ENCODE measurements at regions not wholly inside any gene's neighbourhood (a gene's known extent, or its start where the extent isn't known, plus 50 kb on each side); places are given as distances from the start of the nearest gene placed in this dataset.

DNA sequence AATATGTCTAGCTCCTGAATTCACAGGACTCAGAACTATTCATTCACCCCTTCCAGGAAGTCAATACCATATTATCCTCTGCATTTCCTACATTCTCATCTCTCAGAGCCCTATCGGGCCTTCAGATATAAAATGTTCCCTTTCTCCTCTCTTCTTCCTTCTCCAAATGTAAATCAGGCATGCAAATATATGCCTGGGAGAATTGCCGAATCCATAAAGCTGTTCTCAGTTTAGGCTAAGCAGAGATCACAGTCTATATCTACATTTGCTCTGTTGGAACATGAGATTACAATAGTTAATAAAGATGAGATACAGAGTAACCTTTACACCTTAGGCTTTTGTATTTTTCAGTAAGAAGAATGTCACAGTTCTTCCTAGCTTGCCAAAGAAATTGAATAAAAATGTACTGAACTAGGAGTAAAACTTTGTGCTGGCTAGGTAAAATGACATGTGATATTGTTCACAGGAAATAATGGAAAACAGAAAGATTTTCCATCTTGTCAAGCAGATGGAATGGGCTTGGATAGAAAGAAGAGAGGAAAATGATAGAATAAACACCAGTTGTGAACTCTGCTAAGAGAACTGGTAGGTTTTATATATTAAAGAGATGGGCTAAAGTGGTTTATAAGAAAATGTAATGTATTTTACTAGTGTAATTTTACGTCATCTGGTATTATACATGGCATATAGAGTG lies 161.5 kb downstream of the NRIP1 start:
- no peak overlapping the region for H3K4me3 ChIP-seq (ENCODE audit: low read depth, low read length)
- TF ChIP-seq, protein P1, sequence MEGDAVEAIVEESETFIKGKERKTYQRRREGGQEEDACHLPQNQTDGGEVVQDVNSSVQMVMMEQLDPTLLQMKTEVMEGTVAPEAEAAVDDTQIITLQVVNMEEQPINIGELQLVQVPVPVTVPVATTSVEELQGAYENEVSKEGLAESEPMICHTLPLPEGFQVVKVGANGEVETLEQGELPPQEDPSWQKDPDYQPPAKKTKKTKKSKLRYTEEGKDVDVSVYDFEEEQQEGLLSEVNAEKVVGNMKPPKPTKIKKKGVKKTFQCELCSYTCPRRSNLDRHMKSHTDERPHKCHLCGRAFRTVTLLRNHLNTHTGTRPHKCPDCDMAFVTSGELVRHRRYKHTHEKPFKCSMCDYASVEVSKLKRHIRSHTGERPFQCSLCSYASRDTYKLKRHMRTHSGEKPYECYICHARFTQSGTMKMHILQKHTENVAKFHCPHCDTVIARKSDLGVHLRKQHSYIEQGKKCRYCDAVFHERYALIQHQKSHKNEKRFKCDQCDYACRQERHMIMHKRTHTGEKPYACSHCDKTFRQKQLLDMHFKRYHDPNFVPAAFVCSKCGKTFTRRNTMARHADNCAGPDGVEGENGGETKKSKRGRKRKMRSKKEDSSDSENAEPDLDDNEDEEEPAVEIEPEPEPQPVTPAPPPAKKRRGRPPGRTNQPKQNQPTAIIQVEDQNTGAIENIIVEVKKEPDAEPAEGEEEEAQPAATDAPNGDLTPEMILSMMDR (IDR thresholded peaks at IDR 0.05; ENCODE audit: insufficient read depth, low read depth, low read length), result no peak
- no peak for DNase-seq (ENCODE audit: low read depth)

DNA sequence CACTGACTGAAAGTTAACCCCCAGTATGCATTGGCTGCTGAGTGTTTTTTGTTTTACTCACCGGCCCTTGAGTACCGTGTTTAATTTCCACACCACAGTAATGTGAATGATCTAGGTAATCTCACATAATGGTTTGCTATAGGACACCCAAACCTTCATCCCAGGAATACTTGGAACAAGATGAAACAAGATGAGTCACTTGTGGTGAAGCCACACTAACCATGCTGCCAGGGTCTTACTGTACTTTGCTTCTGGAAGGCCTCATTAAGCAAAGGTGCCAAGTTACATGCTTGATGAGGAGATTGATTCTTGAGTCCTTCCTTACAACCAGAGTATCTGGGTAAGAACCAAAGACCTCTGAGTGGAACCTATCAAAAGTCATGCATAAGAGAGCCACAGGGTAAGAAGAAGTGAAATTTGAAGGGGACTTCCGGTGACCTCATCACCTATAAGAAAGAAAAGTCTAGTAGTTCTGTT lies 163.3 kb downstream of the NRIP1 start:
- H3K4me3 ChIP-seq (ENCODE audit: low read depth, low read length), result no peak overlapping the region
- peak; percentile 19 for DNase-seq (ENCODE audit: low read depth)
- TF ChIP-seq, protein P1 (IDR thresholded peaks at IDR 0.05; ENCODE audit: insufficient read depth, low read depth, low read length), result no peak

DNA sequence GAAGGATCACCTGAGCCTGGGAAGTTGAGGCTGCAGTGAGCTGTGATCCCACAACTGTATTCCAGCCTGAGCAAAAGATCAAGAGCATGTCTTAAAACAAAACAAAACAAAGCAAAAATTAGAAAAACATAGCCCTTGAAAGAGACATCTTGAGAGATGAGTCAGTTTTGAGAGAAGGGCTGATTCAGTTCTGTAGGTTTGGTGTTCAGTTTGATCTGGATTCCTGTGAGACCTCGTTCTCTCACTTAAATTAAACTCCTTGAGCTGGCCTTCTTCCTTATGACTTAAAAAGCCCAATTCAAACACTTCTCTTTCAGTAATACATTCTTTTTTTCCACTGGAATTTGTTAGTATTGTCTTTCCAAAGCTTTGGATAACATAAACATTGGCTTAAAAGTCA lies 164.2 kb downstream of the NRIP1 start:
- H3K4me3 ChIP-seq (ENCODE audit: low read depth, low read length), result no peak overlapping the region
- TF ChIP-seq, protein P1 (IDR thresholded peaks at IDR 0.05; ENCODE audit: insufficient read depth, low read depth, low read length), result no peak
- peak; percentile 32 for DNase-seq (ENCODE audit: low read depth)

DNA sequence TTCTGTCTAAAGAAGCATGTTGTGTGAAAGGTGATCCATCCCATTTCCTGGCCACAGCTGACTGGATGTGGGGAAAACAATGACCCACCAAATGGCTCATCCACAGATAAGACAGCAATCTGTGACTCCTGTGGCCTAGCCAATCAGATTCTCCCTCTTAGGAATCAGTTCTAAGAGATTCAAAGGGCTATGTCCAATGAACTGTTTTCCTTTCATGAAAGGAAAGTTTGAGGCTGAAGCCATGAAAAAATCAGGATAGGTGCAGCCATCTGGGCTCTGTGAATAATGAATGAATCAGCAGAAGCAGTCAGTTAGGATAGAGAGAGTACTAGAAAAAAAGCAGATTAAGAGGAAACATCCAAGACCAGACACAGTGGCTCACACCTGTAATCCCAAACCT lies 164.7 kb downstream of the NRIP1 start:
- TF ChIP-seq, protein P1 (IDR thresholded peaks at IDR 0.05; ENCODE audit: insufficient read depth, low read depth, low read length), result no peak
- H3K4me3 ChIP-seq (ENCODE audit: low read depth, low read length), result no peak overlapping the region
- DNase-seq (ENCODE audit: low read depth), result no peak

DNA sequence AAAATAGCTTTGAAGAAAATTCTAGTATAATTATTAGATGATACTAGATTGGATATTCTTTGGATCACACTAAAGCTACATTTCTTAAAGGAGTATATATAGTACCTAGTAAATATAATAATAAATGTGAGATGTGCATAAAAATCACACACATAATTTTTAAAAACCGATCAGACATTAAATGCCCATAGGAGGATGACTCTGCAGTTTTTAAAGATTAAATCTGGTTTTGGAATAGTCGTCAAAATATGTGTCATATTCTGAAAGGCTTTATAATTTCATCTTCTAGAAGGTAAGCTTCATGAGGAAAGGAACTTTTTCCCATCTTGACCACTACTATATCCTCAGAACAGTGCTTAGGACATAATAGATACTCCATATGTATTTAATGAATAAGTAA lies 169.0 kb downstream of the NRIP1 start:
- no peak for DNase-seq (ENCODE audit: low read depth)
- TF ChIP-seq, protein P1 (IDR thresholded peaks at IDR 0.05; ENCODE audit: insufficient read depth, low read depth, low read length), result no peak
- H3K4me3 ChIP-seq (ENCODE audit: low read depth, low read length), result no peak overlapping the region

DNA sequence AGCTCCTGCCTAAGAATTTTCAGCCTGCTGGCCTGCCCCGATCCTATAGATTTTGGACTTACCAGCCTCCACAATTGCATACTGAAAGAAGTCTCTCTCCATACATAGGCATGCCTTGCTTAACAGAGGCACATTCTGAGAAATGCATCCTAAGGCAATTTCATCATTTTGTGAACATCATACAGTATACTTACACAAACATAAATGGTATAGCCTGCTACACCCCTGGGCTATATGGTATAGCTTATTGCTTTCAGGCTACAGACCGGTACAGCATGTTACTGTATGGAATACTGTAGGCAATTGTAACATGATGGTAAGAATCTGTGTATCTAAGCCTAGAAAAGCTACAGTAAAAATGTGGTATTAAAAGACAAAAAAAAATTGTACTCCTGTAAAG lies 174.7 kb downstream of the NRIP1 start:
- H3K4me3 ChIP-seq (ENCODE audit: low read depth, low read length), result no peak overlapping the region
- TF ChIP-seq, protein P1 (IDR thresholded peaks at IDR 0.05; ENCODE audit: insufficient read depth, low read depth, low read length), result no peak
- DNase-seq (ENCODE audit: low read depth), result no peak
